MM.1S (cell line): ENCODE measurements at regions not wholly inside any gene's neighbourhood (a gene's known extent, or its start where the extent isn't known, plus 50 kb on each side); places are given as distances from the start of the nearest gene placed in this dataset.

ENCODE experiments used
- EZH2phosphoT487 ChIP-seq: fragments of 300-600 bp; sonication (generic); IDR thresholded peaks from 2 replicates; pipeline ENCODE4 v1.6.1; 2018; ENCODE audit warnings: antibody characterized with exemption, low read length
- TF ChIP-seq, protein P1 (sequence below): fragments of 300-600 bp; sonication (generic); IDR thresholded peaks from 2 replicates; pipeline ENCODE4 v1.5.1; 2016; ENCODE audit warnings: antibody characterized with exemption, low read length, mixed read lengths

GRCh38 chr18:25923193-25923592 lies 167.2 kb downstream of the SS18 start:
- TF ChIP-seq, protein P1, sequence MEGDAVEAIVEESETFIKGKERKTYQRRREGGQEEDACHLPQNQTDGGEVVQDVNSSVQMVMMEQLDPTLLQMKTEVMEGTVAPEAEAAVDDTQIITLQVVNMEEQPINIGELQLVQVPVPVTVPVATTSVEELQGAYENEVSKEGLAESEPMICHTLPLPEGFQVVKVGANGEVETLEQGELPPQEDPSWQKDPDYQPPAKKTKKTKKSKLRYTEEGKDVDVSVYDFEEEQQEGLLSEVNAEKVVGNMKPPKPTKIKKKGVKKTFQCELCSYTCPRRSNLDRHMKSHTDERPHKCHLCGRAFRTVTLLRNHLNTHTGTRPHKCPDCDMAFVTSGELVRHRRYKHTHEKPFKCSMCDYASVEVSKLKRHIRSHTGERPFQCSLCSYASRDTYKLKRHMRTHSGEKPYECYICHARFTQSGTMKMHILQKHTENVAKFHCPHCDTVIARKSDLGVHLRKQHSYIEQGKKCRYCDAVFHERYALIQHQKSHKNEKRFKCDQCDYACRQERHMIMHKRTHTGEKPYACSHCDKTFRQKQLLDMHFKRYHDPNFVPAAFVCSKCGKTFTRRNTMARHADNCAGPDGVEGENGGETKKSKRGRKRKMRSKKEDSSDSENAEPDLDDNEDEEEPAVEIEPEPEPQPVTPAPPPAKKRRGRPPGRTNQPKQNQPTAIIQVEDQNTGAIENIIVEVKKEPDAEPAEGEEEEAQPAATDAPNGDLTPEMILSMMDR = no peak
- no peak for TF ChIP-seq EZH2phosphoT487
